GM12892 (cell line): ENCODE measurements at regions not wholly inside any gene's neighbourhood (a gene's known extent, or its start where the extent isn't known, plus 50 kb on each side); places are given as distances from the start of the nearest gene placed in this dataset.

ENCODE experiments used
- POLR2A ChIP-seq: IDR thresholded peaks from 2 replicates; pipeline ENCODE4 v1.6.1; 2011; ENCODE audit warnings: low read depth, low read length, control low read depth
- POLR2AphosphoS5 ChIP-seq: IDR thresholded peaks from 2 replicates; pipeline ENCODE4 v1.6.1; 2011; ENCODE audit warnings: low read depth, low read length, control low read depth

DNA sequence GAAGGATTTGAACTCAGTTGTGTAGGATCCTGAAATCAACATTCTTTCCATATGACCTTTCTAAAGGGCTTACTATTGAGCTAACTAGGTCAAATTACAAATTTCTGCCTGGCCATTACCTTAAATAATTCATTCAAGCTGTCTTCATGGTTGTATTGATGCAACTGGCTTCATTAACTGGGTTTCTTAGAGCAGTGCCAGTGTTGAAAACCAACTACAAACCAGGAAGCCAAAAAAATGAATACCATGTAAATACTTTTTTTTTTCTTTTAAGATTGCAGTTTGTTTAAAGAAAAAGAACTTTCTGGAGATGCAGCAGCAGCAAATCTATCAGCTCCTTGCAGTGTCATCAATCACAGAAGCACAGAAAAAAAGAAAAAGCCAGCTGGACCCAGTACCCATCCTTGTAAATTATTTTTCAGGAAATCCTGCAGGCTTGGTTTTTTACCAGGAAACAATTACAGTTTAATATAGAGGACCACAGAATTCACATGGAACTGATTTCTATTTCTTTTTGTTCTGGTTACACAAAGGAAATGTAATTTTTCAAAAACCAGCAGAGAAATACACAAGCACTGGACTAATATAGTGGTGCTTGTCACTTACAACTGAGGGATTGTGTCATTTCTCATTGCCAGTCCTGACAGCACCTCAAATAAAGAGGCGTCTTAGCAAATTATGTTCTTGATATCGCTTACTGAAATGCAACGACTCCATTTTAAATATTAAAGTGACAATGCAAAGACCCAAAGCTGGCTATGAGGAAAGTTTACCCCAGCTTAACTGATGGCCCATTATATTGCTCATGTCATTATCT lies 131.9 kb downstream of the TMEM26 start:
- TF ChIP-seq POLR2A: no peak
- TF ChIP-seq POLR2AphosphoS5: no peak
